Astrocyte of the cerebellum (primary cell): ENCODE measurements at regions not wholly inside any gene's neighbourhood (a gene's known extent, or its start where the extent isn't known, plus 50 kb on each side); places are given as distances from the start of the nearest gene placed in this dataset.

Source experiments
- DNase-seq: peaks from one replicate; pipeline ENCODE4 v3.0.0-alpha.2; 2011; ENCODE audit warnings: low read depth
- H3K4me3 ChIP-seq: 2 replicates; pipeline ENCODE4 v1.5.1; 2011; ENCODE audit warnings: mild to moderate bottlenecking, low read depth, low read length, moderate library complexity
- CTCF ChIP-seq: IDR thresholded peaks from 2 replicates; pipeline ENCODE4 v1.5.1; 2012; ENCODE audit warnings: low read length, low read depth, moderate library complexity, mild to moderate bottlenecking; ENCODE audit errors: missing control alignments
- in situ Hi-C: cut with HindIII; loops from 2 replicates; pipeline ENCODE4 v1.10.0; 2017; ENCODE audit warnings: low sequenced_read_pairs

DNA sequence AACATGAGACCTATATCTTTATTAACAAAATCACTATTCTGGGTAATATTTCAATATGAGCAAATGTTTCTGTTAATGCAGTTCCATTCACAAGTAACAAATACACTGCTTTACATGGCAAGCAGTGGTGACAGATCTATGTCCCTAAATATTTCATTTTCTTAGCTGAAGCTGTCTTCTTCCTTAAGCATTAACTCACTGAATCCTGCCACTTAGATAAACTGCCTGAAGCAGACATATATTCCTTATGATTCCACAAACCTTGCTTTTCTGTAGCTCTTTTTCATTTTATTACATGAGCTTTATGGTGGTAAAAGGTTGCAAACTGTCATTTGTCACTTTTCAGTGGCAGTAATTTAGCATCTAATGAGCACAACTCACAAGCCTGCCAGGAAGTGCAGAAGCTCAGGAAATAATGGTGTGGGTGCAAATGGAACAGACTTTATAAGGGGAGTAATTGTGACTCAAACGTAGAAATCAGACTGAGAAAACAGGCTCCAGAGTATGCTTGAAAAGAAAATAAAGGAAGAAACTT is 217.2 kb downstream of the XPNPEP1 start:
- no peak for TF ChIP-seq CTCF

GRCh38 chr10:109701633-109702215 is 221.6 kb downstream of the XPNPEP1 start:
- TF ChIP-seq CTCF: no peak
- in situ Hi-C loops: no loop called here
- H3K4me3 ChIP-seq: no peak overlapping the region
- DNase-seq: no peak

More for the DNA sequence above, 217.2 kb downstream of the XPNPEP1 start:
- no peak overlapping the region for H3K4me3 ChIP-seq
- in situ Hi-C loops: no loop called here
- no peak for DNase-seq

DNA sequence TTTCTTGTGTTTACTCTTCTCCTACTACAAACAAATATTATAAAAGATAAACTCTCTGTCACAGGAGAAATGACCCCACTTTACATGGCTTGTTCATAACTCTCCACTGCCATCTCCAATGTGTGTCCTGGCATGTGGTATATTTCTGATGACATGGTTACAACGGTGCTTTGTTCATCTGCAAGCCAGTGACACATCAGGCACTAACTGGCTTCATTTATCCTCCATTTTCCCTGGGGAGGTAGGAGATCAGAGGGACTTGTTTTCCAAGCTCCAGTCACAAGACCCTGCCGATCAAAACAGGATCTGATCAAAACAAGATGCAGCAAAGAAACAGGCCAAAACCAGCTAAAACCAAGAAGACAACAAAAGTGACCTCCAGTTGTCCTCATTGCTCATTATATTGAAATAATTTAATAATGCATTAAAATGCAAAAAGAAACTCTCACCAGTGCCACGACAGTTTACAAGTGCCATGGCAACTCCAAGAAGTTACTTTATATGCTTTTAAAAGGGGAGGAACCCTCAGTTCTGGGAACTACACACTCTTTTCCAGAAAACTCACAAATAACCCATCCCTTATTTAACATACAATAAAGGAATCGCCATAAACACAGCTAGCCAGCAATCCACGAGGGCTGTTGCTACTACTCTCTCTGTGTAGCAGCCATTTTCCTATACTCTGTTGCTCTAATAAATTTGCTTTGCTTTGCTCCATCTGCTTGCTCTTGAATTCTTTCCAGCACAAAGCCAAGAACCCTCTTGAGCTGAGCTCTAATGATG is 224.2 kb downstream of the XPNPEP1 start:
- no peak overlapping the region for H3K4me3 ChIP-seq
- DNase-seq: no peak
- no peak for TF ChIP-seq CTCF
- in situ Hi-C loops: no loop called here

- no peak for TF ChIP-seq CTCF
- H3K4me3 ChIP-seq: no peak overlapping the region
- in situ Hi-C loops: no loop called here
- no peak for DNase-seq
Measured at GRCh38 chr10:109698086-109698485, 225.2 kb downstream of the XPNPEP1 start.

- in situ Hi-C loops: no loop called here
- H3K4me3 ChIP-seq: no peak overlapping the region
- no peak for TF ChIP-seq CTCF
- DNase-seq: no peak
Measured at GRCh38 chr10:109696981-109697775, 226.1 kb downstream of the XPNPEP1 start.

- no peak for TF ChIP-seq CTCF
- H3K4me3 ChIP-seq: no peak overlapping the region
- DNase-seq: no peak
- in situ Hi-C loops: no loop called here
Measured at GRCh38 chr10:109696462-109696861, 226.8 kb downstream of the XPNPEP1 start.
